GM19372 (cell line): ENCODE measurements at regions not wholly inside any gene's neighbourhood (a gene's known extent, or its start where the extent isn't known, plus 50 kb on each side); places are given as distances from the start of the nearest gene placed in this dataset.

Experiments
- ATAC-seq: cut with Tn5 transposase; IDR thresholded peaks from one replicate; pipeline ENCODE4 v1.9.1; 2021; ENCODE audit warnings: mild to moderate bottlenecking, low read depth, moderate library complexity; ENCODE audit not compliant: unreplicated experiment

GRCh38 chr2:144248350-144249034, 271.4 kb downstream of the ZEB2 start:
- no peak for ATAC-seq

DNA sequence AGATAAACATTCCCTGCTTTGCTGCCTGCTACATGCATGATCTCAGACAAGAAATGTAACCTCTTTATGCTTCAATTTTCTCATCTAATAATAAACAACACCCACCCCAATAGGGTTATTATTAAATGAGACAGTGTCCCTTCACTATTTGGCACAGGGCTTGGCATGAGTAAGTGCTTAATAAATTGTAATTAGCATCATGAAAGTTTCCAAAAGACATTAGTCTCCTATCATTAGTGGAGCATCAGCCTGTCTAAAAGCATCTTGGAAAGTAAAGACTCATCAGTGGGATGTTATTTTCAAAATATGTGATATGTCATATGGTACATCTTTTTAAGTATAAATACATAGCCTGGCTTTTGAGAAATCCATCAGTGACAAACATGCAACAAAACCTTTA, 275.0 kb downstream of the ZEB2 start:
- no peak for ATAC-seq

- no peak for ATAC-seq
Measured at GRCh38 chr2:144242311-144242710, 277.6 kb downstream of the ZEB2 start.

DNA sequence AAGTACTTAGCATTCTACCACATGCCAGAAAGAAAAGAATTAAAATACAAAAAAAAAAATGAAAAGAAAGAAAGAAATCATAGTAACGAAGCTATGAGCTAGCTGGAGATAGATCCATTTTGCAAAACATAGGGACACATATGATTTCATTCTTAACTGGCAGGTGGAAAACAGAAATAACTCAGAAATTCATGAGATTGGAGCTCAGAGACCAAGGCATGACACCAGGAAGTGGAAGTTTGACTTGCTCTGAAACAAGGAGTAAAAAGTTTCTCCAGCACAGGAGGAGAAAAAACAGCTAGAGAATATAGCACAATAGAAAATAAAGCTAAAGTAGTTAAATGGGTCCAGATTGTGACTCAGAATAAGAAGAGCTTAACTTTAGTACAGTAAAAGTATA, 278.1 kb downstream of the ZEB2 start:
- ATAC-seq = no peak

GRCh38 chr2:144240656-144241339, 279.1 kb downstream of the ZEB2 start:
- peak; percentile 87 for ATAC-seq

DNA sequence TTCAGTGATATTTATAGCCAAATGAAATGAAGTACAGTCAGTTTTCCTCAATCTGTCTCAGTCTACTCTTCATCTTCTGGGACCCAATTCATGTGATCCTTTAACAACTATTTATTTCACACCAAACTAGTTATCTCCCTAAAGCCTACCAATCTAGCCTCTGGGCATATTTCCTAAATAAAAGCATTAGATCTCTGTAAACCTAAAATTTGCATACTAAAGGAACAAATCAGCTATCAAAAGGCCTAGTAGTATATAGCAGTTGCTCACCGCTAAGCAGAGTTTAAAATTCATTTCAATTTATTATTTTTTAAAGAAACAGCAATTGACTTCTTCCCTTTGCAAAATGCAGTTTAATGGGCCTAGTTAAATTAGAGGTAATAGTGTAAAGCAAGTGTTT, 280.2 kb downstream of the ZEB2 start:
- ATAC-seq = no peak

DNA sequence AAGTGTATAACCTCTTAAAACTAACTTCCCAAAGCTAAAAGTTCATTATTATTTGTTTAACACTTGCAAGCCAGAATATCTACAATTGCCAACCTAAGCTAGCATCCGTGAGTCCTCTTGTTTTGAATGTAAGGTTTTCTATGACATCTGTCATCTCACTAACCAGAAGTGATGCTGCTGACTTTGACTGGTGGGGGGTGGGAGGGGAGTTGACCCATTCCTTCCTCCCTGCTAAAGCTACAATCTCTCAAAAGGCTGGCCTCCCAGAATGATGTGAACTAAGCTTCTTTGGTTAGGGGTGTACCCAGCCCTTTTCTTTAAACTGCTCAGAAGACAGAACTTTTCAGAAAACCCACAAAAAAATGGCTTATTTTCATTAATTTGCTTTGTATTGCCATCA, 280.6 kb downstream of the ZEB2 start:
- no peak for ATAC-seq

- no peak for ATAC-seq
Measured at GRCh38 chr2:144237830-144238627, 281.9 kb downstream of the ZEB2 start.

- ATAC-seq = no peak
Measured at GRCh38 chr2:144237108-144237507, 282.8 kb downstream of the ZEB2 start.

GRCh38 chr2:144235050-144235449, 284.9 kb downstream of the ZEB2 start:
- ATAC-seq = no peak

- no peak for ATAC-seq
Measured at GRCh38 chr2:144234542-144234871, 285.4 kb downstream of the ZEB2 start.

GRCh38 chr2:144233733-144234541, 286.0 kb downstream of the ZEB2 start:
- no peak for ATAC-seq

DNA sequence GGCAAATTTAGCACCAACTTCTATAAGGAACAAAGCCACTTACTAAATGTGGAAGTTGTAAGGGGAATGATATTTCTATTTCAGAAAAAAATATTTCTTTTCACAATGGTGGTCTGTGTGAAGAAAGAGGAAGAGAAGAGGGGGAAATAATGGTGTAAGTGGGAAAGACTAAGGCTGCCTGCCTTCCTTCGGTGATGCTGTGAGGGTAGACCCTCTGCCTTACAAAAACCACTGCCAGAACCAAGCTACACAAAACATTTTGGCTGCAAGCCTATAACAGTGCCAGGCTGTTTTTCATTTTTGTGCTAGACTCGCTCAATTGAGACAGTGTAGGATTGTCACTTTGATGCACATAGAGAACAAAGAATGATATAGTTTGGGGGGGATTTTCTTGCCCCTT, 286.6 kb downstream of the ZEB2 start:
- no peak for ATAC-seq

DNA sequence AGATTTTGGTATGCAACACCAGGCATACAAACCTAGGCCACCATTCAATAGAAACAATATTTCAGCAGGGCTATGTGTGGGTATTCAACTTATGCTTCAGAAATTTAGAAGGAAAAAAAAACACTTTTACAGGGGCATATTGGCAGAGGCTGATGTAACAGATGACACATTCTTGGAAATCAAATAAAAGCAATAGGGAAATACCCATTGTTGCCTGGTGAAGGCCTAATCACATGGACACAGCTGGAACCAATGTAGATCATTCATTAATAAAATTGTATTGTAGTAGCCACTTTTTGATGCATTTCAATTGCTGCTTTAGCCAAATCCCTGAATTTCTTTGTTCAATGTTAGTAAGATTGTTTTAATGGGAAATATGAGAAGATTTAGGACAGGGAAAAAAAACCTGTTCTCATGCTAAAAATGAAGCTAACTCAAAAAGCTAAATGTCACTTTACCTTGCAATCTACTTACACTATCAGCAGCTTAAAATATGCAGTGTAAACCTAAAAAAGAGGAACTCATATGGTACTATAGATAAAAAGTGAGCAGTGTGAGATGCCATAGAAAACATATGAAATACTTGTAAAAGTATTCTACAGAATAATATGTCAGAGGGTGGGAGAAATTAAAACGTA, 289.4 kb downstream of the ZEB2 start:
- no peak for ATAC-seq

DNA sequence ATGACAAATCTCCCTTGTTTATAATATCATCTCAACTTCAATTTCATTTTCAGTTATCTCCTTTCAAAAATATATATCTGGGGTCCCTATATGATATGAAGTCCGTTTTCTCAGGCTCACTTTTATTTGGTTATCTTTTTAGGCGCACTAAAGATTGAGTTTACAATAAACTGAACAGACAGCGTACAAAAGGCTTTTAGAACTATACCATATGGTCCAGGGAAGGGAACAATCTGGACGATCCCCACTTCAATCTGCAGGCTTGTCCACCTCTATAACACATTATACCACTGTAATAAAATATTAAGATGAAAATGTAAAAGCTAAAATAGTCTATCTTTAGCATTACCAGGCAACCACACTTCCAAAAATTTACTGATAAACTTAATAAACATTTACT, 289.9 kb downstream of the ZEB2 start:
- ATAC-seq = no peak

- ATAC-seq = no peak
Measured at GRCh38 chr2:144229296-144229695, 290.6 kb downstream of the ZEB2 start.

GRCh38 chr2:144227427-144228105, 292.4 kb downstream of the ZEB2 start:
- no peak for ATAC-seq

DNA sequence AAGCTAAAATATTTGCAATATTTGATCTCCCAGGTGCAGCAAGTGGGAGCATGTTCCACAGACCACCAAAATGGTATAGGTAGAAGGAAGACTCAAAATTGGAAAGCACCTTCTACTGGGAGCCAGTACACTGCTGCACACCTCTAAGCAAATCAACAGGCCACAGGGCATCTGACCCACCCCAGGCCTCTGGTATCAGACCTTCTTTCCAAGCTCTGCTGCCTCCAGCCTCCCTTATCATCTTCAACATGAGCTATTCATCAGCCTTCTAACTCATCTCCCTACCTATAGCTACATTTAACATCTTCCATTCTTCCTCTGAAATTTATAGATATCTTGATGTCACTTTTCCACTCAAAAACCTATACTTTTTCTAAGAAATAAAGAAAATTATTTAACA, 294.8 kb downstream of the ZEB2 start:
- no peak for ATAC-seq

DNA sequence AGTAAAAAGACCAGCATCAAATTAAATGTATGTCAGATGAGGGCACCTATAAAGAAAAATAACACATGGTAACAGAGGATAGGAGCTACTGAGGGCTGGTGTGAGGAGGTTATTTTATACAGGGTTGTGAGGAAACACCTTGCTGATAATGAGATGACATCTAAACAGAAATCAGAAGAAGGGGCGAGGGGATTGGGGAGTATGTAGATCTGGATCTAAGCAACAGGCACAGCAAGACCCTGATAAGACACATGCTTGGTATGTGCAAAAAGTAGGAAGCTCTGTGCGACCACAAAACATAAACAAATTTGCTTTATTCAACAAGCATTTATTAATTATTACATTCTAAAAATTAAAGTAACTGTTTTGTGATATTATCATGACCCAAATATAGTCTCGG, 295.4 kb downstream of the ZEB2 start:
- no peak for ATAC-seq

GRCh38 chr2:144219979-144220378, 299.9 kb downstream of the ZEB2 start:
- ATAC-seq = no peak
